ENCODE measurements at regions not wholly inside any gene's neighbourhood (a gene's known extent, or its start where the extent isn't known, plus 50 kb on each side); places are given as distances from the start of the nearest gene placed in this dataset.
"Not testable (repeated sequence)": the region's sequence is repeated elsewhere in the genome, so short reads cannot be mapped to it uniquely, and the experiment has no call there.

DNA sequence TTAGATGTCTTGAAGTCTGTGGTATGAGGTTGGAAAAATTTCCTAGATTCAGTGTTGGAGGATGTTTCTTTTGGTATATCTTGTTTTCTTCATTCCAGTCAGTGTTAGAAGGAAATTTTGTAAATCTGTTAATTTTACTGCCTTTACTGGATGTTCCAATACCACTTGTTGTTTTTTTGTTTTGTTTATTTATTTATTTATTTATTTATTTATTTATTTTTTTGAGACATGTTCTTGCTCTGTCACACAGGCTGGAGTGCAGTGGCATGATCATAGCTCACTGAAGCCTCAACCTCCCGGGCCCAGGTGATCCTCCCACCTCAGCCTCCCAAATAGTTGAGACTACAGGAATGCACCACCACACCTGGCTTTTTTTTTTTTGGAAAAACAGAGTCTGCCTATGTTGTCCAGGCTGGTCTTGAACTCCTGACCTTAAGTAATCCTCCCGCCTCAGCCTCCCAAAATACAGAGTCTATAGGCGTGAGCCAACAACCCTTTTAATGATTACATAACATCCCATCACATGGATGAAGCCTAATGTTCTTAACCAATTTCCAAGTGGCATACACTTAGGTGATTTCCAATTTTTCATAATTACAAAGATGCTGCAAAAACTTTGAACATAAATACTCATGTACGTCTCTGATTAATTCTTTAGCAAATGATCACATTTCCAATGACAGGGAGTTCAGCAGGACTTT, 52.8 kb upstream of the WAC start:
- TF ChIP-seq, protein P1, sequence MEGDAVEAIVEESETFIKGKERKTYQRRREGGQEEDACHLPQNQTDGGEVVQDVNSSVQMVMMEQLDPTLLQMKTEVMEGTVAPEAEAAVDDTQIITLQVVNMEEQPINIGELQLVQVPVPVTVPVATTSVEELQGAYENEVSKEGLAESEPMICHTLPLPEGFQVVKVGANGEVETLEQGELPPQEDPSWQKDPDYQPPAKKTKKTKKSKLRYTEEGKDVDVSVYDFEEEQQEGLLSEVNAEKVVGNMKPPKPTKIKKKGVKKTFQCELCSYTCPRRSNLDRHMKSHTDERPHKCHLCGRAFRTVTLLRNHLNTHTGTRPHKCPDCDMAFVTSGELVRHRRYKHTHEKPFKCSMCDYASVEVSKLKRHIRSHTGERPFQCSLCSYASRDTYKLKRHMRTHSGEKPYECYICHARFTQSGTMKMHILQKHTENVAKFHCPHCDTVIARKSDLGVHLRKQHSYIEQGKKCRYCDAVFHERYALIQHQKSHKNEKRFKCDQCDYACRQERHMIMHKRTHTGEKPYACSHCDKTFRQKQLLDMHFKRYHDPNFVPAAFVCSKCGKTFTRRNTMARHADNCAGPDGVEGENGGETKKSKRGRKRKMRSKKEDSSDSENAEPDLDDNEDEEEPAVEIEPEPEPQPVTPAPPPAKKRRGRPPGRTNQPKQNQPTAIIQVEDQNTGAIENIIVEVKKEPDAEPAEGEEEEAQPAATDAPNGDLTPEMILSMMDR (IDR thresholded peaks at IDR 0.05; ENCODE audit: low read depth, low read length, missing control alignments), result no peak
- no peak overlapping the region for H3K4me3 ChIP-seq (replicated peaks; ENCODE audit: low read depth, low read length)
- no peak for DNase-seq (ENCODE audit: extremely low read depth, low read depth)

DNA sequence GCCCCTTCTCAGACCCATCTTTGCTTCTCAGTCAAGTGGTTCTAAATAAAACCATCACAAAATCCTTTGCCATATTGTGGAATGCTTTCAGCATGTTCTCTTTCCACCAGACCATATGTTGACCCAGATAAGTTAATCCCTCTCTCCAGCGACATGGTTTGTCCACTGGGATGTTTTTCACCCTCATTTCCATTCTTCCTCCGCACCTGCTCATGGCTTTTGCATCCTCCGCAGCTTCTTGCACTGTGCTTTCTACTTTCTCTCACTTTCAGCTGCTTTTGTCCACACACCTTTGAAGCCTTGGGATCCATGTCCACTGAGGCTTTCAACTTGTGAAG, 52.3 kb upstream of the WAC start:
- H3K4me3 ChIP-seq (replicated peaks; ENCODE audit: low read depth, low read length), result no peak overlapping the region
- TF ChIP-seq, protein P1 (IDR thresholded peaks at IDR 0.05; ENCODE audit: low read depth, low read length, missing control alignments), result no peak
- DNase-seq (ENCODE audit: extremely low read depth, low read depth), result no peak

DNA sequence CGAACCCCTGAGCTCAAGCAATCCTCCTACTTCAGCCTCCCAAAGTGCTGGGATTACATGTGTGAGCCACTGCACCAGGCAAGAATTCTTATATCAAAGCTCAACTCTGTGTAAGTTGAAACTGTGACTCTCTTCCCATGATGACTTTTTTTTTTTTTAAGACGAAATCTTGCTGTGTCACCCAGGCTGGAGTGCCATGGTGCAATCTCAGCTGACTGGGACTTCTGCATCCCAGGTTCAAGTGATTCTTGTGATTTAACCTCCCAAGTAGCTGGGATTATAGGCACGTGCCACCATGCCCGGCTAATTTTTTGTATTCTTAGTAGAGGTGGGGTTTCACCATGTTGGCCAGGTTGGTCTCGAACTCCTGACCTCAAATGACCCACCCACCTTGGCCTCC, 51.6 kb upstream of the WAC start:
- not testable (repeated sequence) for DNase-seq (ENCODE audit: extremely low read depth, low read depth); H3K4me3 ChIP-seq (replicated peaks; ENCODE audit: low read depth, low read length)

DNA sequence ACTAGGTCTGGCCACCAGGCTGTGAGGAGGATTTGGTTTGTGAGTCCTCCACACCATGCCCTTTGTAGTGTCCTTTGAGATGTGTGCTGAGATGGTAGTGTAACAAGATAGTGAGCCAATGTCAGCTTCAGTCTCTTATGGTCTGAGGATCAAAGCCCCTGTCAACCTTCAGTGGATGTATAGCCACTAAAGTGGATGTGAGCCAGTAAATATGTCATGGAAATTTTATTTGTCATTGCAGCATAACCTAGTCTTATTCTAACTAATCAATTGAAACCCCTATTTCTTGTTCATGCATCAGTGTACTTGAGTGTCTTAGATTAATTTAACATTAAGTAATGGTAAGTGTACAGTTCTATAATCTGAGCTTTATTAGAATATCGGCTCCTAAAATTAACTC, 51.0 kb upstream of the WAC start:
- no peak overlapping the region for H3K4me3 ChIP-seq (replicated peaks; ENCODE audit: low read depth, low read length)
- no peak for DNase-seq (ENCODE audit: extremely low read depth, low read depth)
- TF ChIP-seq, protein P1 (IDR thresholded peaks at IDR 0.05; ENCODE audit: low read depth, low read length, missing control alignments), result no peak
